HG02610 (cell line): ENCODE measurements at regions not wholly inside any gene's neighbourhood (a gene's known extent, or its start where the extent isn't known, plus 50 kb on each side); places are given as distances from the start of the nearest gene placed in this dataset.

ENCODE experiments used
- ATAC-seq: cut with Tn5 transposase; IDR thresholded peaks from one replicate; pipeline ENCODE4 v1.9.1; 2021; ENCODE audit warnings: mild to moderate bottlenecking, moderate library complexity; ENCODE audit not compliant: unreplicated experiment

GRCh38 chr2:126748188-126748760 lies 92.3 kb downstream of the GYPC start:
- ATAC-seq = peak; percentile 42

DNA sequence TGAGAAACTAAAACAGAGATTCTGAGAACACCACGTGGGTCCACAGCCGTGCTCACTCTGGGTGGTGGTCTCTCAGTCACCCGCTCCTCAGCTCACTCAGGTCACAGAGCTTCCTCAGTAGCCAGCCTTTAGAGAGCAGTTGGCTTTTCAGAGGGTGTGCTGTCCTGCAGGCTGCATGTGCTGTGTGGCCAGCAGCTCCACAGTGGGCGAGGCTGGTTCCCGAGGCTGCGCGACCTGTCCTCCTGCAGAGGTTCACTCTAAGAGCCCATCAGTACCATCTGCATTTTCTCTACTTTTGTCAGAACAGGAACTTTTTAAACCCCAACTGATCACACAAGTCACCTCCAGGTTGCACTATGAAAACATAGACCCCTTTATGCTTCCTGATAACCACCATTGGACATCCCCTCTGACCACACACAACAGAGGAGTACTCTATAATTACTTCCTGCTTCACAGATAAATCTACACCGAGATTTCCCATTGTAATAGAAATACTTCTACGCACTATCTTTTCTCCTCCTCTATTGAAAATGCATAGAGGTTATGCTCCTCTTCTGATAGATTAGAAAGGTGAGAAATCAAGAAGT lies 93.1 kb downstream of the GYPC start:
- peak; percentile 62 for ATAC-seq

- no peak for ATAC-seq
Measured at GRCh38 chr2:126749537-126749936, 93.6 kb downstream of the GYPC start.

GRCh38 chr2:126750506-126750905 lies 94.5 kb downstream of the GYPC start:
- ATAC-seq = no peak

GRCh38 chr2:126751477-126751876 lies 95.5 kb downstream of the GYPC start:
- no peak for ATAC-seq

- no peak for ATAC-seq
Measured at GRCh38 chr2:126752876-126753275, 96.9 kb downstream of the GYPC start.

GRCh38 chr2:126753501-126754212 lies 97.7 kb downstream of the GYPC start:
- ATAC-seq = no peak

DNA sequence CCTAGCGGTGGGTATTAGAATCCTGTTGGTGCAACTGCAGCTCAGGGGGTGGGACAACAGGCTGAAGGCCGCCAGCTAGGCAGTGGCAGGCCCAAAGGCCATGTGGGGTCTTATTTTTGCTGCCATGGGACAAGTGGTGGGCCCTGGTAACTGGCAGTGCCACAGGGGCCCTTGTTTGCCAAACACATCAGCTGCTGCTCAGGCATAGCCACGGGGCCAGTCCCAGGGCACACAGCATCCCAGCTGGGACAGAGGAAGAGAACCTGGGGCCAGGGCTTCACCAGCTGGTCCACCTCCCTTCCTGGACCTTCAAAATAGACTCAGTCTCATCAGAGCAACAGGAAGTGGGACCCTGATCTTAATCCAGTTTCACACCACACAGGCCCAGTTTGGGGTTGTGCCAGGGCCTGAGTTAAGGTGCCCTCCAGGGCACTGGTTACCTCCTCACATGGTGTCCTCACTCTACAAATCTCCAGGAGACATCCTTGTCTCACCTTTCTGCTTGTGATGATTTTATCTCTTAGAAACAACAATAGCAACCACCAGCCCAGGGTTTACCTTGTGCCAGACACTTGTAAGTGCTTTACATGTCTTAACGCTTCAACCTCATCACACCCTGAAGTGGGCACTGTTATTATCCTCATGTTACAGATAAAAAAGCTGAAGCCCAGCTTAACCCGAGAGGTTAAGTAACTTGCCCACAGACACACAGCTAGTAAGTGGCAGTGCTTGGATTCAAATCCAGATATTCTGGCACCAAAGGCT lies 98.5 kb downstream of the GYPC start:
- no peak for ATAC-seq

GRCh38 chr2:126756125-126756524 lies 100.2 kb downstream of the GYPC start:
- ATAC-seq = no peak

DNA sequence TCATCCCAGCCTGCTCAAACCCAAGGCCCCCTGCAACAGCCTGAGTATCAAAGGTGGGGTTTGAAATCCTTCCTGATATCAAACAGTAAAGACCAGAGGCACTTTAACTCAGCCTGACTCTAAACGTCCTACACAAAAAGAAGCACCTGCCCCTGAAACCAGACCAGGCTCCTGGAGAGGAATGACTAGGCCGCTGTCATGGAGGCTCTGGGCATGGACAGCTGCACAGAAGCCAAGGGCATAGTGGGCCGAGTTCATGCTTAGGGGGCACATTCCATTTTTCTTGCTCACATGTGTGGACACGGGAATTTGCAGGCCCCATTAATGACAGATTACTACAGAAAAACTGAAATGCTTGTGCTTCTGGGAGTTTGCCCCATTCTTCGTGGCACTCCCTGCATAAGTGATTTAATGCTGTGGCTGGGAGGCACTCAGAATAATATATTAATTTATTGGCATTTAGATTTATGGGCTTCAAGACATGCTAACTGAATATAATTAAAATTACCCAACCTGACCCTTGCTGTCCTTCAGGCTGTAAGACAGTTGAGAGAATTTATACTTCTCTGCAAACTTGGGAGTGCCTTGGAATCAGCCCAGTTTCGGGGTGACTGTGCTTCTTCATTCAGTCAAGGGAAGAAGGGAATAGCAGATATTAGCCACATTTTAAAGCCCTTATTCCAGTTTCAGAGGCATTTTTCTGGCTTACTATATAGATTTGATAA lies 105.5 kb downstream of the GYPC start:
- ATAC-seq = no peak

GRCh38 chr2:126761981-126762878 lies 106.3 kb downstream of the GYPC start:
- no peak for ATAC-seq

DNA sequence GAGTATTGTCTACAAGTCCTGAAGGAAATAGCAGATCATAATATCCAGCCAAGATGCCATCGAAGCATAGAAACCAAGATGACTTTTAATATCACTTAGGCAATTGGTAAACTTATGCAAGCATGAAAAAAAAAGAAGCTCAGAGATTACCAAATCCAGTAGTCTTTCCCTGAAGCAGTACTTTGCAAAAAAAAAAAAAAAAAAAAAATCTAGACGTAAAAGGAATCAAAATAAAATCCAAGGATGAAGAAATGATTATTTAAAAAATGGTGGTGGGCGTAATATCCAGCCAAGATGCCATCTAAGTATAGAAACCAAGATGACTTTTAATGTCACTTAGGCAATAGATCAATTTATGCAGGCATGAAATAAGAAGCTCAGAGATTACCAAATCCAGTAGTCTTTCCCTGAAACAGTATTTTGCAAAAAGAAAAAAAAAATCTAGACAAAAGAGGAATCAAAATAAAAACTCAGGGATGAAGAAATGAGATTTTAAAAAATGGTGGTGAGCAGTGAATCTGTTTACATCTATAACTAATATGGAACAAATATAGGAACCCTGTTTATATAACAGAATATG lies 108.8 kb downstream of the GYPC start:
- ATAC-seq = no peak

- no peak for ATAC-seq
Measured at GRCh38 chr2:126765395-126765794, 109.4 kb downstream of the GYPC start.

DNA sequence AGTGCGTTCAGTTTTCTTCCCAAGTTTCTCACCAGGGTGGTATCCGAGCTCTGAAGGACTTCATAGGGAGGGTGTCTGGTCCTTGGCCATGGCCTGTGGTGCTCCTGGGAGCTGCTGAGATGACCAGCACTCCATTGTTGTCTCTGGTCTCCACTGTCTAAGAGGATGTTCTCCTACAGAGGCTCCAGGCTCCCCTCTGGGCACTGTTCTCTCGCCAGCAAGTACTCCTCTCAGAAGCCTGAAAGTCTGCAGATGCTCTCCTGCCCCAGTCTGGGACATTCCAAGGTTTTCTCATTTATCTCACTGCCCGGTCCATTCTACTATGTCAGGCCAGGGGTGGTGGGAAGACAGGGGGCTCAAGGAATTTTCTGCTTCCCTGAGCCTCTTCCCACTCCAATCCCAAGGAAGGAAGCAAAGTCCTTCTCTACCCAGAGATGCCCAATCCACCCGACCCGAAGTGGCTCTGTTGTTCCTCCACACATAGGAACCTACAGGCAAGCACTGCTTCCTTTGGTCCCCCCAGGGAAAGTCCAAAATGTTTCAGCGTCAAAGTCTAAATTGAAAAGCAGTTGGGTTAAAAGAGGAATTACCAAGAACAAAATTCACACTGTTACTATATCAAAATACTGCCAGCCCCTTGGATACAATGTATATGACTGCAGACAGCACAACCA lies 110.5 kb downstream of the GYPC start:
- no peak for ATAC-seq

- ATAC-seq = no peak
Measured at GRCh38 chr2:126766969-126767296, 111.0 kb downstream of the GYPC start.

DNA sequence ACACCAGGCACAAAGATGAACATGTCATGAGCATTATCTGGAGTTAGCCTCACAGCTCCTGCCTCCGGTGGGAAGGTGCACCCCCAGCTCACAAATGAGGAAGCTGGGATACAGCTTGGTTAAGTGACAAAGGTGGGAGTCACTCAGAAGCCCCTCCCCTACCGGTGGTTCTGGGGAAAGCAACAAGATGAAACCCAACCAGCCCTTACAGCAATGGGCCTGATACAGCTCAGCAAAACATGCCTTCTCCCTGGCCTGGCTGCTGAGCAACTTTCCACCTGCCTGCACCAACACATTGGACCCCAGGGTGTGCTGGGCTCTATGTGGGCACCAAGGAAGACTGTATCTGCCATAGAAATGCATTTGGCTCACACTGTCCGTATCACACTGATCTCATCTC lies 113.2 kb downstream of the GYPC start:
- ATAC-seq = no peak

- no peak for ATAC-seq
Measured at GRCh38 chr2:126770466-126770865, 114.5 kb downstream of the GYPC start.

DNA sequence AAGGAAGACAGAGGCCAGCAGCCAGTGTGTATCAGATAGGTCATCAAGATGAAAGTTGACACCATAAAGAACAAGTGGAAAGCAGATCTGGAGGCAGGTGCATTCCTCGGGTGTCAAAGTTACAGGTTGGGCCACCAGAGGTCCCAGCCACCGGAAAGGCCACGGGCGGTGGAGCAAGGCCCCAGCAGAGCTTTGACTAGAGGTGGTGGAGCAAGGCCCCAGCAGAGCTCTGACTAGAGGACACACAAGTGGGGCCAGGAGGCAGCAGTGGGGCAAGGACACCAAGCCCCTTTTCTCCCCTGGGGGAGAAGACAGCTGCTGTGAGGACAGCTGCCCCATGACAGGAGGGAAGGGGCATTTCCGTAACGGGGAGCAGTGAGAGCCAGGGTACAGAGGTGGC lies 115.1 kb downstream of the GYPC start:
- no peak for ATAC-seq

DNA sequence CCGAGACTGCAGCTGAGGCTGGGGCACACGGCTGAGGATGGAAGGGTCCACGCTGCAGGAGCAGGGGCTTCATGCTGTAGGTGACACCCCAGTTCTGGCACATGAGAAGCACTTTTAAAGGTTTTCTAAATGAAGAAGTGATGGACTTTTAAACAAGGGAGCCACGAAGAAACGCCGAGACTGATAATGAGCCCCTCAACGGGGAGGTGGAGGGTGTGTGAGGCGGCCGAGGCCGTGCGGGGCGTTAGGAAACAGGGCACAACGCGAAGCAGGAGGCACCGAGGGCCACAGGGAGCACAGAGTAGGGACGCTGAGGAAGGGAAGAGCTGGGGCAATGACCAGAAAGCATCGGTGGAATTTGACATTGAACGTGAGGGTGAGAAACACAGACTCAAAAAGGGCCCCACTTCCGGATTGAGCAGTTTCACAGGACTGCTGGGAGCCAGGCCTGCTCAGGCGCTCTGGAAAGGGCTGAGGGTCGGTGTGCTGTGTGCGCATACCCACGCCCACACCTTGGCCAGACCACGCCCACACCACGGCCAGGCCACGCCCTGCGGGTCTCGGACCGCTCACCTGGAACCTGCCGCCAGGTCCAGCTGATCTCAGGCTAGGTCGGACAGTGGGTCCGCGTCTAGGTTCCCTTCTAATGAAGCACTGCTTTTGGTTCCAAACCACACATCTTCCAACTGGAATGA lies 115.7 kb downstream of the GYPC start:
- no peak for ATAC-seq
